Calu3 (cell line): ENCODE measurements at regions not wholly inside any gene's neighbourhood (a gene's known extent, or its start where the extent isn't known, plus 50 kb on each side); places are given as distances from the start of the nearest gene placed in this dataset.
"Not testable (repeated sequence)": the region's sequence is repeated elsewhere in the genome, so short reads cannot be mapped to it uniquely, and the experiment has no call there.

ENCODE experiments used
- BruUV-seq: library from RNA; stranded (reverse); fragments of 400-500 nt; replicated peaks from 2 replicates; lab custom pipeline; 2021; lab: Mats Ljungman, UMichigan
- CTCF ChIA-PET: fragments of 300-600 bp; sonication (Branson Sonifier 250); formaldehyde crosslinking; loops from one replicate; lab custom pipeline; 2022; ENCODE audit warnings: antibody characterized with exemption; lab: Charles Lee
- DNase-seq: peaks from one replicate; pipeline ENCODE4 v3.0.0; 2022
- H3K27ac Mint-ChIP-seq: one replicate; pipeline ENCODE4 v1.8.0; 2022; ENCODE audit warnings: mixed read lengths; ENCODE audit not compliant: unreplicated experiment
- H3K27me3 Mint-ChIP-seq: one replicate; pipeline ENCODE4 v1.8.0; 2022; ENCODE audit warnings: mixed read lengths; ENCODE audit not compliant: unreplicated experiment
- H3K36me3 Mint-ChIP-seq: one replicate; pipeline ENCODE4 v1.8.0; 2022; ENCODE audit warnings: mild to moderate bottlenecking, moderate library complexity, mixed read lengths; ENCODE audit not compliant: insufficient read depth, unreplicated experiment
- H3K4me1 Mint-ChIP-seq: one replicate; pipeline ENCODE4 v1.8.0; 2022; ENCODE audit warnings: mild to moderate bottlenecking, low read depth, mixed read lengths; ENCODE audit not compliant: unreplicated experiment
- H3K4me3 Mint-ChIP-seq: one replicate; pipeline ENCODE4 v1.8.0; 2022; ENCODE audit warnings: mild to moderate bottlenecking, low read depth, moderate library complexity, mixed read lengths; ENCODE audit not compliant: unreplicated experiment
- H3K9me3 Mint-ChIP-seq: one replicate; pipeline ENCODE4 v1.8.0; 2022; ENCODE audit warnings: low read depth, mixed read lengths; ENCODE audit not compliant: unreplicated experiment
- CTCF ChIP-seq: fragments of 200-600 bp; IDR thresholded peaks from one replicate; pipeline ENCODE4 v1.8.0; 2022; ENCODE audit warnings: antibody characterized with exemption; ENCODE audit not compliant: unreplicated experiment
- intact Hi-C: fragments of 100-400 bp; cut with micrococcal nuclease; formaldehyde crosslinking; loops from one replicate; pipeline ENCODE4 v1.10.0; 2022; ENCODE audit not compliant: unreplicated experiment

GRCh38 chr2:91742973-91743490, 3051.6 kb downstream of the RPIA start:
- DNase-seq, H3K9me3 Mint-ChIP-seq, H3K27ac Mint-ChIP-seq, H3K36me3 Mint-ChIP-seq, H3K4me1 Mint-ChIP-seq, H3K4me3 Mint-ChIP-seq, BruUV-seq, intact Hi-C loops, CTCF ChIA-PET: not testable (repeated sequence)
- H3K27me3 Mint-ChIP-seq, result peaks cover 48% of the 10 kb centered on the region

DNA sequence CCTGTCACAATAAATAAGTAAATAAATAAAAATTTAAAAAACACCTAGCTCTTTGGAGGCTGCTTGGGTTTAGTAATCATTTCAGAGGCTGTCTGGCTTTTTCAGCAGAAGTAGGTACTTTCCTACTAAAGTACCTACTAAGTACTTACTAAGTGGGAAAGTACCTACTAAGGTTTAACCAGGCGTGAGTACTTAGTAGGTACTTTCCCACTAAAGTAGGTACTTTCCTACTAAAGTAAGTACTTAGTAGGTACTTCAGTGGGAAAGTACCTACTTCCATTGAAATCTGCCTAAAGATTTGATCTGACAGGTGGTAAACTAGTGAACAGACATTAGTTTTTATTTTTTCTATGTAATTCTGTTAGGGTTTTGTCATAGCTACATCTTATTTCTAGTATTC, 3052.4 kb downstream of the RPIA start:
- DNase-seq, BruUV-seq, H3K9me3 Mint-ChIP-seq, H3K36me3 Mint-ChIP-seq, H3K4me3 Mint-ChIP-seq, H3K27ac Mint-ChIP-seq, H3K4me1 Mint-ChIP-seq, CTCF ChIA-PET, intact Hi-C loops: not testable (repeated sequence)
- peaks cover 48% of the 10 kb centered on the region for H3K27me3 Mint-ChIP-seq

DNA sequence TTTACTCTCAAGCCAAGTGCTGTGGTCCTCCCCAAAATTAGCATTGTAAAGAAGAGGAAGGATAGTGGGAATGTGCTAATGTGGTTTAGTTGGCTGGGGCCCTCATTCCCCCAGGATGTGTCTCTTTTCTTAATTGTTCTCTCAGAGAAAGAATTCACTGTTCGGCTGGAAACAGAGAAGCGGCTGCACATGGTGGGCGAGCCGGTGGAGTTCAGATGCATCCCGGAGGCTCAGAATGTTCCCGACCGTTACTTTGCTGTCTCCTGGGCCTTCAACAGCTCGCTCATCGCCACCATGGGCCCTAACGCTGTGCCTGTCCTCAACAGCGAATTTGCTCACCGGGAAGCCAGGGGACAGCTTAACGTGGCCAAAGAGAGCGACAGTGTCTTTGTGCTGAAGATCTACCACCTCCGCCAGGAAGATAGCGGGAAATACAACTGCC, 3053.2 kb downstream of the RPIA start:
- peaks cover 48% of the 10 kb centered on the region for H3K27me3 Mint-ChIP-seq
- H3K4me3 Mint-ChIP-seq, CTCF ChIA-PET, H3K4me1 Mint-ChIP-seq, BruUV-seq, intact Hi-C loops, DNase-seq, H3K9me3 Mint-ChIP-seq, H3K27ac Mint-ChIP-seq, H3K36me3 Mint-ChIP-seq: not testable (repeated sequence)

DNA sequence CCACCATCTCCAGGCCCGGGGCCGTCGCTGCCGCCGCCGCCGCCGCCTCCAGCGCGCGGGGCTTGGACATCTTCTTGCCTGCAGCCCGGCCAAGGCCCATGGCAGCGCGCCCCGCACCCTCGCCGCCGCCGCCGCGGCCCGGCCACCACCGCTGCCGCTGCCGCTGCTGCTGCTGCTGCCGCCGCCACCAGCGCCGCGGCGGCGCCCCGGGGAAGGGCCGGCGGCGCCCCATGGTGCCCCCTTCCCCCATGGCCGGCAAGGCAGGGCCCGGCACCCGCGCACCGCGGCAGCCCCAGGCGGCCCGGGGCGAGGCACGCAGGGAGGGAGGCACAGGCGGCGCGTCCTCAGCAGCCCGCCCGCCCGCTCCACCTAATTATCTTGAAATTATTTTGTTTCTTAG, 3057.4 kb downstream of the RPIA start:
- DNase-seq, result no peak
- CTCF ChIA-PET, result no interaction called here
- peaks cover 5% of the 10 kb centered on the region for H3K9me3 Mint-ChIP-seq
- no peak overlapping the region for H3K27ac Mint-ChIP-seq
- H3K4me1 Mint-ChIP-seq, result no peaks in the 10 kb centered on the region
- BruUV-seq, result no TSS peak
- no peak for TF ChIP-seq CTCF
- intact Hi-C loops, result no loop called here
- H3K36me3 Mint-ChIP-seq, result no peaks in the 10 kb centered on the region
- peaks cover 28% of the 10 kb centered on the region for H3K27me3 Mint-ChIP-seq
- no peak overlapping the region for H3K4me3 Mint-ChIP-seq

- H3K27me3 Mint-ChIP-seq, result peaks cover 20% of the 10 kb centered on the region
- H3K36me3 Mint-ChIP-seq, H3K9me3 Mint-ChIP-seq, H3K27ac Mint-ChIP-seq, intact Hi-C loops, CTCF ChIA-PET, H3K4me1 Mint-ChIP-seq, BruUV-seq, DNase-seq, H3K4me3 Mint-ChIP-seq: not testable (repeated sequence)
Measured at GRCh38 chr2:91749665-91750064, 3058.2 kb downstream of the RPIA start.

GRCh38 chr2:91759361-91759941, 3068.0 kb downstream of the RPIA start:
- H3K9me3 Mint-ChIP-seq, DNase-seq, H3K4me3 Mint-ChIP-seq, CTCF ChIA-PET, intact Hi-C loops, H3K4me1 Mint-ChIP-seq, H3K36me3 Mint-ChIP-seq, BruUV-seq, H3K27ac Mint-ChIP-seq: not testable (repeated sequence)
- peak; percentile 13 for TF ChIP-seq CTCF
- H3K27me3 Mint-ChIP-seq, result peaks cover 47% of the 10 kb centered on the region

DNA sequence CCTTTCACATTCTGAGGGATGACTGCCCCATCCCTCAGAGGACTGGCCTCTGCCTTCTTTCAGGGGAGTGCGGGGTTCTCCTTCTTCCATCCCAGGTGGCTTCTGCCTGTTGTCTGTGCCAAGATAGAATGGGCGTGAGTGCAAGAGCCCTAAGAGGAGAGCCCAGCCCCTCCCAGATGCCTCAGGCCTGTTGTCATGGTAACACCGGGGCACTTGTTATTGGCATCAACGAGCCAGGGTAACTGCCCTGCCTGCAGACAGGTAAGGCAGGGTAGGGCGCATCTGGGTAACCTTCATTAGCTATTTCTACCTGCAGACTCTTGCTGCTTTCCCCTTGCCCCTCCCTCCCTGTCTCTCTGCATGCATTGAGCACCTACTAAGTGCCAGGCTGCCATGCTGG, 3069.2 kb downstream of the RPIA start:
- H3K9me3 Mint-ChIP-seq, result not testable (repeated sequence)

GRCh38 chr2:91762312-91762711, 3070.8 kb downstream of the RPIA start:
- H3K27ac Mint-ChIP-seq, H3K9me3 Mint-ChIP-seq, H3K36me3 Mint-ChIP-seq, BruUV-seq, DNase-seq, CTCF ChIA-PET, H3K4me3 Mint-ChIP-seq, intact Hi-C loops: not testable (repeated sequence)
- Mint-ChIP-seq H3K4me1 (peaks cover 20% of the 10 kb centered on the region), H3K27me3 (peaks cover 30% of the 10 kb centered on the region)

More for the DNA sequence above, 3069.2 kb downstream of the RPIA start:
- H3K36me3 Mint-ChIP-seq, intact Hi-C loops, BruUV-seq, H3K27ac Mint-ChIP-seq, CTCF ChIA-PET, H3K4me3 Mint-ChIP-seq, H3K4me1 Mint-ChIP-seq, DNase-seq: not testable (repeated sequence)
- peaks cover 46% of the 10 kb centered on the region for H3K27me3 Mint-ChIP-seq
